ENCODE measurements at regions not wholly inside any gene's neighbourhood (a gene's known extent, or its start where the extent isn't known, plus 50 kb on each side); places are given as distances from the start of the nearest gene placed in this dataset.

DNA sequence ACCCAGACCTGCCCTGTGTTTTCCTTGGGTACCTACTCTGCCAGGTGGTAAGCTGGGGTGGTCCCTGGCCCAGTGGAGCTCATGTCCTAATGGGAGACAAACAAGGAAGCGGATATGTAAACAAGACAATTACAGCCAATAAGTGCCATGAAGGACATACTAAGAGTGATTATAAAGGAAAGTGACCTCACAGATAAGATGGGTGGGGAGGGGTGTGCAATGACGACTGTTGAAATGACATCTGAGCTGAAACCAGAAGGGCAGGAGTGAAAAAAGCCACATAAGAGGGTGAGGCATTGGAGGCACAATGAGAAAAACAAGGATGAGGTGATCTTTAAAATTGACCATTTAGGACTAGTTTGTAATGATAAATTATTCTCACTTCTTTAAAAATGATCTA, 336.2 kb upstream of the IL12A start:
- TF ChIP-seq, protein P1, sequence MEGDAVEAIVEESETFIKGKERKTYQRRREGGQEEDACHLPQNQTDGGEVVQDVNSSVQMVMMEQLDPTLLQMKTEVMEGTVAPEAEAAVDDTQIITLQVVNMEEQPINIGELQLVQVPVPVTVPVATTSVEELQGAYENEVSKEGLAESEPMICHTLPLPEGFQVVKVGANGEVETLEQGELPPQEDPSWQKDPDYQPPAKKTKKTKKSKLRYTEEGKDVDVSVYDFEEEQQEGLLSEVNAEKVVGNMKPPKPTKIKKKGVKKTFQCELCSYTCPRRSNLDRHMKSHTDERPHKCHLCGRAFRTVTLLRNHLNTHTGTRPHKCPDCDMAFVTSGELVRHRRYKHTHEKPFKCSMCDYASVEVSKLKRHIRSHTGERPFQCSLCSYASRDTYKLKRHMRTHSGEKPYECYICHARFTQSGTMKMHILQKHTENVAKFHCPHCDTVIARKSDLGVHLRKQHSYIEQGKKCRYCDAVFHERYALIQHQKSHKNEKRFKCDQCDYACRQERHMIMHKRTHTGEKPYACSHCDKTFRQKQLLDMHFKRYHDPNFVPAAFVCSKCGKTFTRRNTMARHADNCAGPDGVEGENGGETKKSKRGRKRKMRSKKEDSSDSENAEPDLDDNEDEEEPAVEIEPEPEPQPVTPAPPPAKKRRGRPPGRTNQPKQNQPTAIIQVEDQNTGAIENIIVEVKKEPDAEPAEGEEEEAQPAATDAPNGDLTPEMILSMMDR (conservative IDR thresholded peaks at IDR 0.05 in 1 of 2, IDR thresholded peaks at IDR 0.05 in 1 of 2; ENCODE audit: low read depth in 1 of 2, low read length in 2 of 2), result no peak
- no peak for TF ChIP-seq EZH2 (IDR thresholded peaks at IDR 0.05; ENCODE audit: low read length, missing control alignments)

DNA sequence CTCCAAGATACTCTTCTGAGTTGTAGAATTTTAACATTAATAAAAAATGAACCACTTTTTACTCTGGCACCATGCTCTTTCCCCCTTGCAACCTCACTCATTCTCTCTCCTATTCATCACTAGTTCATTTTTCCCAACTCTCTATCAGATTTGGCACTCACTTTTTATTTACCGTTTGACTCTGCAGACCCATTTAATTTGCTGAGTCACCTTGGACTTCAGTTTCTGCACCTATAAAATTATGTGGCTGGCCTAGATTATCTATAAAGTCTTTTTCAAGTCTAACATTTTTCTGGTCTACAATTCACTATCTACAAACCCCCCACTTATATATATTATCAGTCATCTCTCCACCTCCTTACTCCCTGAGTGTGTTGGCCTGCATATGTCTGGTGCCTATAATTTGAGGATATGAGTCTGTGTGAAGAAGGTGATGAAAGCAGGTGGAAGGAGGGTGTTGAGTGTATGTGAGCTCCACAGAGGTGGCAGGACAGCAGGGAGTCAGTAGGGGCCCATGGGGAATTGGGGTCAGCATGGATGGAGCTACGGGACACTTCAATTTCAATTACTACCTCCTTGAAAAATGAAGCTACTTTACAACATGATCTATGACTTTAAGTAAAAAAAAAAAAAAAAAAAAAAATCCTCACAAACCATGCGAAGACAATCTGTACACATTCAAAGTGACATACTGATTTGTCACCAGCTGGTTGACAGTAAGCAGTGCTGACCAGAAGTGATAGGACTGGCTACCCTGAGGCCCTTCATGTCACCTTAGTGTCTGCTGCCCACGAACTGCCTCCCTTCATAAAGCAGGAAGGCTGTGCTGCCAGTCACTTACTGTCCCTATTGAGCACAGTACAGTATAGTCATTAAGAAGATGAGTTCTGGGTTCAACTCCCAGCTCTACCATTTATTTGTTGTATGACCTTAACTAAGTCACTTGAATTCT, 334.2 kb upstream of the IL12A start:
- H3K4me3 ChIP-seq (replicated peaks in 1 of 4; ENCODE audit: control extremely low read depth in 1 of 4, insufficient read depth in 1 of 4, low read depth in 3 of 4, low read length in 4 of 4), result no peak overlapping the region
- H3K4me1 ChIP-seq (ENCODE audit: control insufficient read depth, extremely low read depth, insufficient read depth, low read length), result no peaks in the 10 kb centered on the region
- H3K27ac ChIP-seq (ENCODE audit: insufficient read depth, low read length), result no peak overlapping the region
- no peaks in the 10 kb centered on the region for H3K9me3 ChIP-seq (ENCODE audit: control insufficient read depth, insufficient read depth, low read depth, low read length)
- no peak overlapping the region for H2AFZ ChIP-seq (ENCODE audit: low read length)
- no peak overlapping the region for H3K4me2 ChIP-seq (ENCODE audit: extremely low read depth, insufficient read depth, low read length)
- no peaks in the 10 kb centered on the region for H4K20me1 ChIP-seq (ENCODE audit: control insufficient read depth, extremely low read depth, insufficient read depth, low read length)
- TF ChIP-seq, protein P1 (conservative IDR thresholded peaks at IDR 0.05 in 1 of 2, IDR thresholded peaks at IDR 0.05 in 1 of 2; ENCODE audit: low read depth in 1 of 2, low read length in 2 of 2), result no peak
- no peaks in the 10 kb centered on the region for H3K27me3 ChIP-seq (ENCODE audit: control insufficient read depth, insufficient read depth, low read length)
- no peak for DNase-seq (ENCODE audit: low read depth in 2 of 2)
- no peaks in the 10 kb centered on the region for H3K36me3 ChIP-seq (ENCODE audit: control insufficient read depth, insufficient read depth, low read length)
- H3K9ac ChIP-seq (ENCODE audit: insufficient read depth, low read length), result no peak overlapping the region
- H3K79me2 ChIP-seq (ENCODE audit: control insufficient read depth, insufficient read depth, low read length), result no peaks in the 10 kb centered on the region

More for the DNA sequence above, 336.2 kb upstream of the IL12A start:
- Histone ChIP-seq H3K79me2 (ENCODE audit: control insufficient read depth, insufficient read depth, low read length) (no peaks in the 10 kb centered on the region), H3K27me3 (ENCODE audit: control insufficient read depth, insufficient read depth, low read length) (no peaks in the 10 kb centered on the region), H3K4me2 (ENCODE audit: extremely low read depth, insufficient read depth, low read length) (no peak overlapping the region), H3K27ac (ENCODE audit: insufficient read depth, low read length) (no peak overlapping the region), H3K9me3 (ENCODE audit: control insufficient read depth, insufficient read depth, low read depth, low read length) (no peaks in the 10 kb centered on the region), H3K4me1 (ENCODE audit: control insufficient read depth, extremely low read depth, insufficient read depth, low read length) (no peaks in the 10 kb centered on the region), H3K9ac (ENCODE audit: insufficient read depth, low read length) (no peak overlapping the region), H3K4me3 (replicated peaks in 1 of 4; ENCODE audit: control extremely low read depth in 1 of 4, insufficient read depth in 1 of 4, low read depth in 3 of 4, low read length in 4 of 4) (no peak overlapping the region), H3K36me3 (ENCODE audit: control insufficient read depth, insufficient read depth, low read length) (no peaks in the 10 kb centered on the region), H2AFZ (ENCODE audit: low read length) (no peak overlapping the region), H4K20me1 (ENCODE audit: control insufficient read depth, extremely low read depth, insufficient read depth, low read length) (no peaks in the 10 kb centered on the region)
- no peak for DNase-seq (ENCODE audit: low read depth in 2 of 2)

DNA sequence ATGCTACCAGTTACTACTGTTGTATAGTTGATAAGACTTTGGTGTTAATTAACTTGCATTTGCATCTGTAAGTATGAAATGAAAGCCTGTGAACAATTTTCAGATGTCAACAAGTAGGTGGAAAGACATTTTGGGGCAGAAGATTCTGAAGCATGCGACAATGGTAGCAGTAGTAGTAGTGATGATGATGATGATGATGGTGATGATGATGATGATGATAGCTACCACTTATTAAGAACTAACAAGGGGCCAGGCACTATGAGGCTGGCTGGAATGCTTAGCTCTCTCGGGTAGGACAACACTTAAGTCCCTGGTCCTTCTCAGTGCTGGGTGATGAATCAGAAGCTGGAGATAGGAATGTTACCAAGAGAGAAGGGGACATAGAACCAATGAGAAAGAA, 333.4 kb upstream of the IL12A start:
- DNase-seq (ENCODE audit: low read depth in 2 of 2), result no peak
- Histone ChIP-seq H3K27ac (ENCODE audit: insufficient read depth, low read length) (no peak overlapping the region), H2AFZ (ENCODE audit: low read length) (no peak overlapping the region), H3K79me2 (ENCODE audit: control insufficient read depth, insufficient read depth, low read length) (no peaks in the 10 kb centered on the region), H3K36me3 (ENCODE audit: control insufficient read depth, insufficient read depth, low read length) (no peaks in the 10 kb centered on the region), H3K9ac (ENCODE audit: insufficient read depth, low read length) (no peak overlapping the region), H3K4me2 (ENCODE audit: extremely low read depth, insufficient read depth, low read length) (no peak overlapping the region), H3K4me1 (ENCODE audit: control insufficient read depth, extremely low read depth, insufficient read depth, low read length) (no peaks in the 10 kb centered on the region), H3K9me3 (ENCODE audit: control insufficient read depth, insufficient read depth, low read depth, low read length) (no peaks in the 10 kb centered on the region), H4K20me1 (ENCODE audit: control insufficient read depth, extremely low read depth, insufficient read depth, low read length) (no peaks in the 10 kb centered on the region), H3K27me3 (ENCODE audit: control insufficient read depth, insufficient read depth, low read length) (no peaks in the 10 kb centered on the region), H3K4me3 (replicated peaks in 1 of 4; ENCODE audit: control extremely low read depth in 1 of 4, insufficient read depth in 1 of 4, low read depth in 3 of 4, low read length in 4 of 4) (no peak overlapping the region)
- TF ChIP-seq EZH2 (IDR thresholded peaks at IDR 0.05; ENCODE audit: low read length, missing control alignments), result no peak
